NCI-H526 treated with DMSO at 0.1 percent for 48 hours (cell line): ENCODE measurements at regions not wholly inside any gene's neighbourhood (a gene's known extent, or its start where the extent isn't known, plus 50 kb on each side); places are given as distances from the start of the nearest gene placed in this dataset.

ENCODE experiments used
- DNase-seq: peaks from one replicate; lab custom pipeline; 2025; lab: John Stamatoyannopoulos, UW

DNA sequence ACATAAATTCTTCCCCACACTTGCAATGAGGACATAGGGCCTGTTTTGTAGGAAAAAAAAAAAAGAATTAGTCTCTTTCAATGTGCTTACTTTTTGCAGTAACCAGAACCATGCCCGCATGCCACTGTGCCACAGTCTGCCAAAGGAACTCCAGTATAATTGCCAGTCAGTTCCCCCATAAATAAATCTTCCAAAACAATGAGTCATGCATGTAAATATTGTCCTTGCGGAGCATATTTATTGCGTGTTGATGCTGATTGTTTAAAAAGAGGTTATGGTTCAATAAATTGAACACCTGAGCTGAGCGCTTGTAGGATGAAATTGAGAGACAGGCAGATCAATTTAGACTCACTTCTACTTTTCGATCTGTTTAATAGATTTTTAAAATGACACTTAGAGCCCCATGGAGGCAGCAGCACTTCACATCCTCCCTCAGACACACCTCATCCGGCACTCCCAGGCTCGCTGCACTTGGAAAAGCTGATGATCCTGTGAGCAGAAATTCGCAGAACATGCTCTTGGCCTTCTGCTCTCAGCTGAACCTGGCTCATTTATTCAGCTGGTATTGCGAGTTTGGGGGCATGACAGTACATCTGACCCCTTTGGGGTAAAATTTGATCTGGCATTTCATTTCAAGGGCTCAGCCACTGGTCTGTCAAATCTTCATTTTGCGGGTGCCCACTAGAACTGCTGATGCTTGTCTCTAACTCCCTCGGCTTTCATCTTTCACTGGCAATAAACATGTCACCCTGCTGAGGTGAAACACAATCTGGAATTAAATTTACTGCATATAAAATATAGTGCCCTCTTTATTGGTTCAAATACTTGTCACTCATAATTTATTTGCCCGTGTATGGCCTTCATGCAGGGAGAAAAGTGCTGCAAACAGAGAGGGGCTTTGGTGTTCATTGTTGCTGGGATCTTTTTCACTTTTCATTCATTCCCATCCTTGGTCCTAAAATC lies 371.1 kb upstream of the POU3F2 start:
- no peak for DNase-seq

DNA sequence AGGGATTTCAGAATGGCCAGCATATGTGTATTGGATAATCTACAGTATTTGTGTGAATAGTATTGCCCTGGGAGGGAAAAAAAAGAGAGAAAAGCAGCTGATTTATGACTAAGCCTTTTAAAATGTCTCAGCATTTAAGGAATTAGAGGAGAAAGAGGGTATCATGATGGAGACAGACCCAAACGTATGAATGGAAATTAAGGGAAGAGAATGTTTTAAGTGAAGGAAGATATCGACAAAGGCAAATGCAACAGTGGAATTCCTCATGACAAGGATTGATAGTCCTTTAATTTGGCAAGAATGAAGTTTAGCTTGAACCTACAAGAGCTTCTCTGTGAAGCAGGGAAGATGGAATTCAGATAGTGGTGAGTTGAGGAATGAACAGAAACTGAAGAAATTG lies 367.3 kb upstream of the POU3F2 start:
- DNase-seq, result no peak

GRCh38 chr6:98467902-98468301 lies 366.5 kb upstream of the POU3F2 start:
- DNase-seq, result no peak

- no peak for DNase-seq
Observed at GRCh38 chr6:98469141-98469540, 365.2 kb upstream of the POU3F2 start.

GRCh38 chr6:98470821-98471220 lies 363.6 kb upstream of the POU3F2 start:
- no peak for DNase-seq

DNA sequence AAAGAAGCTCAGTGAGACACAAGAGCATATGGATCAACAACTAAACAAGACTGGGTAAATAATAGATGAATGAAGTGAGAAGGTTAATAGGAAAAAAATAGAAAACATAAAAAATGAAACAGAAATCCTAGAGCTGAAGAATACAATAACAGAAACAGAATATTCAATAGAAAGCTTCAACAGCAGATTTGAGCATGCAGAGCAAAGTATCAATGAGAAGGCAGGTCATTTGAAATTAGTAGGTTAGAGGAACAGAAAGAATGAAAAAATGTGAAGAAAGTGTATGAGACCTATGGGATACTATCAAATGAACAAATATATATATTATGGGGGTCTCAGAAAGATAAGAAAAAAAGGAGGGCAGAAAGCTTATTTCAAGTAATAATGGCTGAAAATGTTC lies 362.9 kb upstream of the POU3F2 start:
- no peak for DNase-seq

- DNase-seq, result no peak
Observed at GRCh38 chr6:98477231-98477630, 357.1 kb upstream of the POU3F2 start.

- DNase-seq, result no peak
Observed at GRCh38 chr6:98484696-98485095, 349.7 kb upstream of the POU3F2 start.

DNA sequence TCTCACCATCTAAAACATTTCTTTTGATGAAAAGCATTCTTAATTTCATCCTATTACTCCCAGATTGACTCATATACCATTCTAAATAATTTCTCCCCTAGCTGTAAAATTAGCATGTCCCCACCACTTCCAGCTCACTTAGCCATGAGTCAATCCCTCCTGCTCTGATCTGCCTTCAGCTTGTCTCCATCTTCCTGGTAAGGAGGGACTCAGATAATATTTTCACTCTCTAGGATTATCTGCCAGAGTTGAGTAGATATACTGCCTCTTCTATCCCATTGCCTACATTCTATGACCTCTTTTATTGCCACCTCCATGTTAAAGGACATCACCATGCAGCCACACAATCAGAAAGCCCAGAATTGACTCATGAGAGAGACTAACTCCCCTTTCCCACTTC lies 348.8 kb upstream of the POU3F2 start:
- no peak for DNase-seq

- no peak for DNase-seq
Observed at GRCh38 chr6:98486057-98486456, 348.3 kb upstream of the POU3F2 start.

- DNase-seq, result no peak
Observed at GRCh38 chr6:98487612-98488011, 346.8 kb upstream of the POU3F2 start.

GRCh38 chr6:98498144-98498775 lies 336.1 kb upstream of the POU3F2 start:
- no peak for DNase-seq

- DNase-seq, result no peak
Observed at GRCh38 chr6:98498866-98499265, 335.5 kb upstream of the POU3F2 start.

GRCh38 chr6:98514073-98514720 lies 320.2 kb upstream of the POU3F2 start:
- peak; percentile 4 for DNase-seq

- DNase-seq, result no peak
Observed at GRCh38 chr6:98514796-98515195, 319.6 kb upstream of the POU3F2 start.

GRCh38 chr6:98516206-98516605 lies 318.2 kb upstream of the POU3F2 start:
- no peak for DNase-seq

DNA sequence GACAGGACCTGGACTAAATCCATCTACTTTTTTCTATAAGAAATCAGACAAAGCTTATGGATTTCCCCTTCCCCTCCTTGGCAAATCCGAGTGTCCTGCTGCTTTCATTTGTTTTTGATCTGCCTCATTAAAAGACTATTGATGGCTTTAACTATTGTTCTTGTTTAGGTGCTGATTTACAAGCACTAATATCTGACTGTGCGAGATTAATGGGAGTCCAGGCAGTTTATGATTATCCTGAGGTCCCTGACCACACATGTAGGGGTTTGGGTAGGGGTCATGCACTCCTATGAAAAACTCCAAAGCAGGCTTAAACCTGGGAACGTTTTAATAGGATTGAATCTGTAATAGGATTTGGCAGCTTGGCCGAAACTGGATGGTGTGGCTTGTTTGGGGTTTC lies 317.5 kb upstream of the POU3F2 start:
- DNase-seq, result no peak

GRCh38 chr6:98525860-98526259 lies 308.5 kb upstream of the POU3F2 start:
- DNase-seq, result no peak

GRCh38 chr6:98526465-98526864 lies 307.9 kb upstream of the POU3F2 start:
- no peak for DNase-seq

DNA sequence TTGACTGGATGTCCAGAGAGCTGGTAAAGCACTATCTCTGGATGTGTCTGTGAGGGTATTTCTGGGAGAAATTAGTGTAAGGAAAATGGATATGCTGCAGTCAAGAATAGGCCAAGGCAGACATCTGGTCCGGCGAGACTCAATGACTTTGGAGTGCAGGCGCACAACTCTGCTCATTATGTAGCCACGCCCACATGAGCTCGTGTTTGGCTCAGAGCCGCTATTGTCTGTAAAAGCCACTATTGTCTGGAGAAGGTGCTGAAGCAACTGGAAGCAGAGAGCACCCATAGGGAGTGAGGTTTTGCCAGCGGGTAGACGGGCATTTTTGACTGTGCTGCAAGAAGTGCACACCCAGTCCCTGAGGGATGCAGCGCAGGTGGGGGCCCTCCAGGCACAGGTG lies 305.0 kb upstream of the POU3F2 start:
- DNase-seq, result no peak

DNA sequence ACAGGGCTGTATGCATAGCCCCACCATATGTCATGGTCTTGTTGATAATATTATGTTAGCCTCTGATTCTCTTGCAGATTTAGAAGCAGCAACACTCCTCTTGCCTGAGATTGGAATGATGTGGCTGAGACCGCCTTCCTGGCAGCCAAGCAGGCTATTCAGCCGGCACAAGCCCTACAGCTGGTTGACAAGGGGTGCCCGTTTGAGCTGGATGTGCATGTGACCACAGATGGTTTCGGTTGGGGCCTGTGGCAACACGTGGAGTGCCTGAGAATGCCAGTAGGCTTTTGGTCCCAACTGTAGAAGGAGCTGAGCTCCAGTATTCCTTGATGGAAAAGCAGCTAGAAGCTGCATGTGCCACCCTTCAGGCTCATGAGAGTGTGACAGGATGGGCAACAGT lies 303.6 kb upstream of the POU3F2 start:
- no peak for DNase-seq

- no peak for DNase-seq
Observed at GRCh38 chr6:98532004-98532403, 302.4 kb upstream of the POU3F2 start.

- DNase-seq, result no peak
Observed at GRCh38 chr6:98539741-98540140, 294.6 kb upstream of the POU3F2 start.
